ENCODE measurements at regions not wholly inside any gene's neighbourhood (a gene's known extent, or its start where the extent isn't known, plus 50 kb on each side); places are given as distances from the start of the nearest gene placed in this dataset.

GRCh38 chr10:111356571-111356970, 279.7 kb downstream of the ADRA2A start:
- CTCF ChIA-PET = no interaction called here
- DNase-seq (ENCODE audit: low read depth, low spot score) (no peak), FAIRE-seq (no peak)
- H3K79me2 ChIP-seq (ENCODE audit: control insufficient read depth, insufficient read depth, low read length) = no peaks in the 10 kb centered on the region
- H4K20me1 ChIP-seq (replicated peaks; ENCODE audit: control insufficient read depth, extremely low read depth, insufficient read depth, low read length) = no peaks in the 10 kb centered on the region
- dilution Hi-C loops (cut with MboI; ENCODE audit: extremely low pct_ligation_motif_present, low sequenced_read_pairs) (no loop called here), intact Hi-C loops (cut with micrococcal nuclease) (no loop called here)
- no peak overlapping the region for H3K4me2 ChIP-seq (ENCODE audit: insufficient read depth, low read length)
- H3K9me1 ChIP-seq (replicated peaks; ENCODE audit: control insufficient read depth, extremely low read depth, insufficient read depth, low read length) = no peaks in the 10 kb centered on the region
- no peaks in the 10 kb centered on the region for H3K4me1 ChIP-seq (ENCODE audit: control insufficient read depth, extremely low read depth, insufficient read depth, low read length)
- no peak overlapping the region for H3K4me3 ChIP-seq (replicated peaks in 1 of 3; ENCODE audit: insufficient read depth in 1 of 3, low read depth in 1 of 3, low read length in 3 of 3)
- TF ChIP-seq POLR2A (IDR thresholded peaks at IDR 0.05; ENCODE audit: low read depth, low read length) (no peak), MAX (IDR thresholded peaks at IDR 0.05; ENCODE audit: insufficient read depth, insufficient read length) (no peak), POLR2AphosphoS5 (IDR thresholded peaks at IDR 0.05; ENCODE audit: insufficient read depth, low read depth, low read length) (no peak), MYC (IDR thresholded peaks at IDR 0.05; ENCODE audit: low read depth, low read length) (no peak), EZH2 (IDR thresholded peaks at IDR 0.05; ENCODE audit: borderline replicate concordance, low read depth, low read length, severe bottlenecking) (no peak), FOS (IDR thresholded peaks at IDR 0.05; ENCODE audit: borderline replicate concordance, insufficient read depth, low read length) (no peak), JUN (IDR thresholded peaks at IDR 0.05; ENCODE audit: borderline replicate concordance, insufficient read depth, insufficient read length, low read depth) (no peak), CTCF (IDR thresholded peaks at IDR 0.05; ENCODE audit: extremely low read depth in 1 of 2, insufficient read depth in 1 of 2, low read depth in 1 of 2, low read length in 2 of 2) (no peak)
- no peak overlapping the region for H3K27ac ChIP-seq (ENCODE audit: insufficient read depth, low read depth, low read length)
- no peak overlapping the region for H2AFZ ChIP-seq (ENCODE audit: low read depth, low read length)
- H3K27me3 ChIP-seq (ENCODE audit: control insufficient read depth in 2 of 2, insufficient read depth in 2 of 2, low read length in 2 of 2) = no peaks in the 10 kb centered on the region
- no TSS peak for BruUV-seq (replicated peaks)
- H3K9ac ChIP-seq (replicated peaks; ENCODE audit: extremely low read depth, insufficient read depth, low read length) = no peak overlapping the region
- no peaks in the 10 kb centered on the region for H3K36me3 ChIP-seq (ENCODE audit: control insufficient read depth in 2 of 2, extremely low read depth in 1 of 2, insufficient read depth in 2 of 2, low read length in 2 of 2)
- H3K9me3 ChIP-seq (replicated peaks; ENCODE audit: control insufficient read depth, insufficient read depth, low read length) = no peaks in the 10 kb centered on the region
- POLR2A ChIA-PET = no interaction called here

Measured in endothelial cell of umbilical vein (primary cell).